Caco-2 (cell line): ENCODE measurements at regions not wholly inside any gene's neighbourhood (a gene's known extent, or its start where the extent isn't known, plus 50 kb on each side); places are given as distances from the start of the nearest gene placed in this dataset.

Experiments
- BruUV-seq: library from RNA; stranded (reverse); fragments of 400-500 nt; replicated peaks from 2 replicates; lab custom pipeline; 2021; lab: Mats Ljungman, UMichigan
- CTCF ChIA-PET: fragments of 300-600 bp; sonication (Branson Sonifier 250); formaldehyde crosslinking; loops from one replicate; lab custom pipeline; 2022; ENCODE audit warnings: antibody characterized with exemption; lab: Charles Lee
- POLR2A ChIA-PET: fragments of 300-600 bp; sonication (Branson Sonifier 250); formaldehyde crosslinking; loops from one replicate; lab custom pipeline; 2022; ENCODE audit warnings: antibody characterized with exemption; lab: Charles Lee
- DNase-seq, 2 experiments: peaks; one replicate each; pipeline versions ENCODE4 v3.0.0 to v3.0.0-alpha.2; 2020 to 2022
- H3K27me3 ChIP-seq: replicated peaks from 2 replicates; pipeline ENCODE4 v1.6.0; 2011; ENCODE audit warnings: low read length; ENCODE audit not compliant: control insufficient read depth, insufficient read depth
- H3K36me3 ChIP-seq: 2 replicates; pipeline ENCODE4 v1.5.1; 2011; ENCODE audit warnings: low read length; ENCODE audit not compliant: control insufficient read depth, insufficient read depth
- H3K4me1 ChIP-seq: fragments of 250-450 bp; sonication (Bioruptor Pico); 2 replicates; pipeline ENCODE4 v1.5.1; 2020; ENCODE audit warnings: mild to moderate bottlenecking
- H3K4me3 ChIP-seq: 2 replicates; pipeline ENCODE4 v1.5.1; 2011; ENCODE audit warnings: low read depth, mild to moderate bottlenecking, control low read depth, low read length
- H3K9me3 ChIP-seq: fragments of 250-450 bp; sonication (Bioruptor Pico); 2 replicates; pipeline ENCODE4 v1.5.1; 2020; ENCODE audit warnings: mild to moderate bottlenecking, moderate library complexity
- H3K27ac Mint-ChIP-seq: one replicate; pipeline ENCODE4 v1.8.0; 2022; ENCODE audit warnings: mixed read lengths; ENCODE audit not compliant: unreplicated experiment
- H3K27me3 Mint-ChIP-seq: one replicate; pipeline ENCODE4 v1.8.0; 2022; ENCODE audit warnings: mixed read lengths; ENCODE audit not compliant: insufficient read depth, unreplicated experiment
- H3K36me3 Mint-ChIP-seq: one replicate; pipeline ENCODE4 v1.8.0; 2022; ENCODE audit warnings: mild to moderate bottlenecking, mixed read lengths; ENCODE audit not compliant: insufficient read depth, unreplicated experiment
- H3K4me1 Mint-ChIP-seq: one replicate; pipeline ENCODE4 v1.8.0; 2022; ENCODE audit warnings: low read depth, mixed read lengths; ENCODE audit not compliant: unreplicated experiment
- H3K4me3 Mint-ChIP-seq: one replicate; pipeline ENCODE4 v1.8.0; 2022; ENCODE audit warnings: mild to moderate bottlenecking, moderate library complexity, mixed read lengths; ENCODE audit not compliant: unreplicated experiment
- H3K9me3 Mint-ChIP-seq: one replicate; pipeline ENCODE4 v1.8.0; 2022; ENCODE audit warnings: mixed read lengths; ENCODE audit not compliant: unreplicated experiment
- CTCF ChIP-seq, 2 experiments: fragments of 200-600 bp in 1 of 2; IDR thresholded peaks; 1 replicate in 1 of 2; 2 replicates in 1 of 2; pipeline versions ENCODE4 v1.5.1 to v1.8.0; 2011 to 2022; ENCODE audit warnings: antibody characterized with exemption in 1 of 2, control low read depth in 1 of 2, inconsistent platforms in 1 of 2, low read depth in 1 of 2, low read length in 1 of 2, mild to moderate bottlenecking in 1 of 2, moderate library complexity in 1 of 2; ENCODE audit not compliant: insufficient read depth in 1 of 2, severe bottlenecking in 1 of 2, unreplicated experiment in 1 of 2
- intact Hi-C: fragments of 100-400 bp; cut with micrococcal nuclease; formaldehyde crosslinking; loops from one replicate; pipeline ENCODE4 v1.10.0; 2022; ENCODE audit not compliant: unreplicated experiment

GRCh38 chr2:144027593-144027992 lies 492.3 kb downstream of the ZEB2 start:
- TF ChIP-seq CTCF (IDR thresholded peaks at IDR 0.05; ENCODE audit: insufficient read depth in 1 of 2, low read depth in 1 of 2, low read length in 1 of 2, severe bottlenecking in 1 of 2, unreplicated experiment in 1 of 2): no peak
- no TSS peak for BruUV-seq
- Mint-ChIP-seq H3K36me3 (no peaks in the 10 kb centered on the region), H3K27ac (no peak overlapping the region), H3K4me1 (no peaks in the 10 kb centered on the region), H3K9me3 (peaks cover 8% of the 10 kb centered on the region), H3K4me3 (no peak overlapping the region), H3K27me3 (no peaks in the 10 kb centered on the region)
- Histone ChIP-seq H3K36me3 (no peaks in the 10 kb centered on the region), H3K4me3 (no peak overlapping the region), H3K4me1 (no peaks in the 10 kb centered on the region), H3K9me3 (no peaks in the 10 kb centered on the region), H3K27me3 (no peaks in the 10 kb centered on the region)
- intact Hi-C loops: no loop called here
- no peak for DNase-seq
- ChIA-PET POLR2A (no interaction called here), CTCF (no interaction called here)

GRCh38 chr2:144026753-144027152 lies 493.2 kb downstream of the ZEB2 start:
- no peaks in the 10 kb centered on the region for H3K4me1 ChIP-seq
- no peak for TF ChIP-seq CTCF (IDR thresholded peaks at IDR 0.05; ENCODE audit: insufficient read depth in 1 of 2, low read depth in 1 of 2, low read length in 1 of 2, severe bottlenecking in 1 of 2, unreplicated experiment in 1 of 2)
- Mint-ChIP-seq H3K4me3 (no peak overlapping the region), H3K4me1 (no peaks in the 10 kb centered on the region), H3K27ac (no peak overlapping the region), H3K27me3 (no peaks in the 10 kb centered on the region), H3K36me3 (no peaks in the 10 kb centered on the region), H3K9me3 (peaks cover 17% of the 10 kb centered on the region)
- no TSS peak for BruUV-seq
- POLR2A ChIA-PET: no interaction called here
- H3K4me3 ChIP-seq: no peak overlapping the region
- CTCF ChIA-PET: no interaction called here
- no peaks in the 10 kb centered on the region for H3K9me3 ChIP-seq
- no peak for DNase-seq
- H3K36me3 ChIP-seq: no peaks in the 10 kb centered on the region
- H3K27me3 ChIP-seq: no peaks in the 10 kb centered on the region
- intact Hi-C loops: no loop called here

- DNase-seq: no peak
- TF ChIP-seq CTCF (IDR thresholded peaks at IDR 0.05; ENCODE audit: insufficient read depth in 1 of 2, low read depth in 1 of 2, low read length in 1 of 2, severe bottlenecking in 1 of 2, unreplicated experiment in 1 of 2): no peak
- no peak overlapping the region for H3K4me3 Mint-ChIP-seq
- Histone ChIP-seq H3K4me3 (no peak overlapping the region), H3K36me3 (no peaks in the 10 kb centered on the region), H3K27me3 (no peaks in the 10 kb centered on the region), H3K4me1 (no peaks in the 10 kb centered on the region), H3K9me3 (no peaks in the 10 kb centered on the region)
- ChIA-PET POLR2A (no interaction called here), CTCF (no interaction called here)
- H3K36me3 Mint-ChIP-seq: no peaks in the 10 kb centered on the region
- no TSS peak for BruUV-seq
- no peaks in the 10 kb centered on the region for H3K27me3 Mint-ChIP-seq
- intact Hi-C loops: no loop called here
- peaks cover 46% of the 10 kb centered on the region for H3K9me3 Mint-ChIP-seq
- H3K27ac Mint-ChIP-seq: no peak overlapping the region
- peaks cover 7% of the 10 kb centered on the region for H3K4me1 Mint-ChIP-seq
These were observed 499.9 kb downstream of the ZEB2 start for GRCh38 chr2:144020047-144020446.
